Liver (tissue), 8 donors: ENCODE measurements at regions not wholly inside any gene's neighbourhood (a gene's known extent, or its start where the extent isn't known, plus 50 kb on each side); places are given as distances from the start of the nearest gene placed in this dataset.

Experiments used
- DNase-seq: peaks from one replicate; pipeline ENCODE4 v3.0.0-alpha.2; 2017; ENCODE audit warnings: low spot score
- H3K27ac ChIP-seq, 2 donors: one replicate each; pipeline ENCODE4 v1.7.0; 2013; ENCODE audit warnings: inconsistent platforms in 2 of 2, low read length in 2 of 2, control low read depth in 1 of 2, low read depth in 1 of 2, mild to moderate bottlenecking in 1 of 2
- H3K27me3 ChIP-seq, 4 donors: one replicate each; pipeline versions ENCODE4 v1.6.1 to v1.7.0; 2013; ENCODE audit warnings: low read length in 3 of 4, inconsistent platforms in 1 of 4, mild to moderate bottlenecking in 1 of 4, moderate library complexity in 1 of 4; ENCODE audit not compliant: control insufficient read depth in 4 of 4, insufficient read depth in 4 of 4
- H3K36me3 ChIP-seq, 4 donors: one replicate each; pipeline versions ENCODE4 v1.6.1 to v1.7.0; 2013; ENCODE audit warnings: low read length in 3 of 4, mild to moderate bottlenecking in 3 of 4, low read depth in 1 of 4, moderate library complexity in 1 of 4; ENCODE audit not compliant: control insufficient read depth in 4 of 4, insufficient read depth in 3 of 4
- H3K4me1 ChIP-seq, 4 donors: one replicate each; pipeline versions ENCODE4 v1.6.1 to v1.7.0; 2013; ENCODE audit warnings: low read length in 3 of 4, mild to moderate bottlenecking in 3 of 4, moderate library complexity in 1 of 4; ENCODE audit not compliant: control insufficient read depth in 4 of 4, insufficient read depth in 4 of 4
- H3K4me3 ChIP-seq, 3 donors: one replicate each; pipeline versions ENCODE4 v1.6.1 to v1.7.0; 2013; ENCODE audit warnings: low read length in 3 of 3, control low read depth in 1 of 3, low read depth in 1 of 3, mild to moderate bottlenecking in 1 of 3
- H3K9ac ChIP-seq, 2 donors: one replicate each; pipeline ENCODE4 v1.7.0; 2013; ENCODE audit warnings: low read length in 2 of 2, mild to moderate bottlenecking in 2 of 2, moderate library complexity in 2 of 2, control low read depth in 1 of 2, low read depth in 1 of 2
- H3K9me3 ChIP-seq, 4 donors: one replicate each; pipeline versions ENCODE4 v1.6.1 to v1.7.0; 2013; ENCODE audit warnings: low read length in 3 of 4; ENCODE audit not compliant: control insufficient read depth in 4 of 4
- ATF3 ChIP-seq: IDR thresholded peaks from 2 replicates; pipeline ENCODE4 v1.6.1; 2016; ENCODE audit warnings: antibody characterized with exemption
- CTCF ChIP-seq: fragments of 150-350 bp; IDR thresholded peaks from 2 replicates; pipeline ENCODE4 v1.5.1; 2017; ENCODE audit warnings: improper control_type of control experiment, low read depth, low read length; ENCODE audit not compliant: missing input control
- EGR1 ChIP-seq, 2 donors: IDR thresholded peaks; 2 replicates each; pipeline ENCODE4 v1.6.1; 2016 to 2018; ENCODE audit warnings: antibody characterized with exemption in 2 of 2, low read depth in 2 of 2
- FOXA1 ChIP-seq: IDR thresholded peaks from 2 replicates; pipeline ENCODE4 v1.6.1; 2016; ENCODE audit warnings: antibody characterized with exemption
- FOXA2 ChIP-seq: IDR thresholded peaks from 2 replicates; pipeline ENCODE4 v1.6.1; 2016; ENCODE audit warnings: antibody characterized with exemption
- GABPA ChIP-seq, 2 donors: IDR thresholded peaks in 1 of 2; conservative IDR thresholded peaks in 1 of 2; 2 replicates each; pipeline ENCODE4 v1.6.1; 2016; ENCODE audit warnings: antibody characterized with exemption in 2 of 2, mild to moderate bottlenecking in 1 of 2, moderate library complexity in 1 of 2
- HNF4A ChIP-seq, 2 donors: conservative IDR thresholded peaks; 2 replicates each; pipeline ENCODE4 v1.6.1; 2016; ENCODE audit warnings: antibody characterized with exemption in 2 of 2, mild to moderate bottlenecking in 2 of 2
- HNF4G ChIP-seq: IDR thresholded peaks from 2 replicates; pipeline ENCODE4 v1.6.1; 2016; ENCODE audit warnings: antibody characterized with exemption
- JUND ChIP-seq, 2 donors: IDR thresholded peaks; 2 replicates each; pipeline ENCODE4 v1.6.1; 2016; ENCODE audit warnings: antibody characterized with exemption in 2 of 2
- MAX ChIP-seq: IDR thresholded peaks from 2 replicates; pipeline ENCODE4 v1.6.1; 2016; ENCODE audit warnings: antibody characterized with exemption
- RAD21 ChIP-seq, 2 donors: IDR thresholded peaks; 2 replicates each; pipeline ENCODE4 v1.6.1; 2016; ENCODE audit warnings: antibody characterized with exemption in 2 of 2, mild to moderate bottlenecking in 2 of 2
- RXRA ChIP-seq, 2 donors: IDR thresholded peaks; 2 replicates each; pipeline ENCODE4 v1.6.1; 2017 to 2018; ENCODE audit warnings: antibody characterized with exemption in 2 of 2, mild to moderate bottlenecking in 1 of 2
- SP1 ChIP-seq: IDR thresholded peaks from 2 replicates; pipeline ENCODE4 v1.6.1; 2018; ENCODE audit warnings: antibody characterized with exemption, mild to moderate bottlenecking
- TAF1 ChIP-seq: conservative IDR thresholded peaks from 2 replicates; pipeline ENCODE4 v1.6.1; 2016; ENCODE audit warnings: antibody characterized with exemption, mild to moderate bottlenecking
- YY1 ChIP-seq: IDR thresholded peaks from 2 replicates; pipeline ENCODE4 v1.6.1; 2016; ENCODE audit warnings: antibody characterized with exemption, mild to moderate bottlenecking
- WGBS: extraction: QIAGEN DNeasy Blood & Tissue Kit; methylation state at CpG from one replicate; pipeline ENCODE4 v1.1.7; 2013; 5-methylcytosine and 5-hydroxymethylcytosine counted together
- TF ChIP-seq, protein P1 (sequence below): IDR thresholded peaks from 2 replicates; pipeline ENCODE4 v1.6.1; 2016; ENCODE audit warnings: antibody characterized with exemption, mild to moderate bottlenecking
- donor health status: healthy.
- donor health status: healthy.
- donor health status: healthy.
- donor health status: healthy.
- donor health status: healthy.

DNA sequence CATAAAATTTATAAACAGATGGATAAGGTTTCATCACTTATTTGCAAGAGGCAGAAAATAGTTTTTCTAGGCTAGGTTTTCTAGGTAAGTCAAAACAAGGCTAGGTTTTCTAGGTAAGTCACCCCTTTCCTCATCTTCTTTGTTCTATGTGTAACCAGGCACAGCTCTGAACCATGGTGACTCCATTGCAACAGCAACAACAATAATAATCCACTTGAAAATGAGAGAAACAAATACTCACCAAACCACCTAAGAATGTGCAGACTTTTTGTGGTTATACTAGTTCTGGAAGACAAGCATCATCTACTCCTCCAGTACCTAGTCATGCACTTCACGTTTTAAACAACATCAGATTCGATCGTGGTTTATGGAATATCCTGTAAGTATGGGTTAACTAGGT, 237.4 kb upstream of the ACVR2A start:
- Histone ChIP-seq H3K9me3 (no peaks in the 10 kb centered on the region), H3K27me3 (no peaks in the 10 kb centered on the region), H3K4me1 (no peaks in the 10 kb centered on the region), H3K36me3 (no peaks in the 10 kb centered on the region), H3K27ac (no peak overlapping the region), H3K9ac (no peak overlapping the region), H3K4me3 (no peak overlapping the region)
- 93% methylated on average over 3 of the region's 3 CpGs for WGBS
- no peak for DNase-seq
- TF ChIP-seq HNF4G (no peak), JUND (IDR thresholded peaks at IDR 0.05) (no peak), RXRA (IDR thresholded peaks at IDR 0.05) (no peak), FOXA1 (no peak), EGR1 (IDR thresholded peaks at IDR 0.05; ENCODE audit: low read depth in 2 of 2) (no peak)

DNA sequence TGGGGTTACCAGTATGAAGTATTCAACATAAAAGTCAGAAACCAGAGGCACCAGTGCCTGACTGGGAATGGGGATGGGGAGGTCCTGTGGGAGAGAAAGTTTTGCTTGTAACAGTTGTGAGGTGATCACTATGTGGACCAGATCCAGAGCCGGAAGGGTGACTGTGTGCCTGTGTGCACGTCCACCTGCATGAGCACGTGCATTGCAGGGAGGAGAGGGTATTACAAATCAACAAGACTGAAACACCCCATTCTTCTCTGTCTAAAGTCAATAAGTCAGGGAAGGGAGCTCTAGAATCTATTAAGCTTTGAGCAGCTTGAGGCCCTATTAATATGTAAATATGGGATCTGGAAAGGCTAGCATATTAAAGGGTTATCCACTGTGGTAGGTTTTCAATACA, 241.0 kb upstream of the ACVR2A start:
- WGBS = 83% methylated on average over 3 of the region's 3 CpGs

GRCh38 chr2:147603447-147603846, 241.4 kb upstream of the ACVR2A start:
- Histone ChIP-seq H3K27me3 (no peaks in the 10 kb centered on the region), H3K27ac (no peak overlapping the region), H3K9ac (no peak overlapping the region), H3K9me3 (peaks cover 0 to 2% (median 0%) of the 10 kb centered on the region in 4 donors), H3K4me3 (no peak overlapping the region), H3K36me3 (no peaks in the 10 kb centered on the region), H3K4me1 (no peaks in the 10 kb centered on the region)
- no peak for DNase-seq
- 90% methylated on average over 1 of the region's 1 CpG for WGBS
- TF ChIP-seq CTCF (no peak), SP1 (no peak), HNF4A (conservative IDR thresholded peaks at IDR 0.05) (no peak), TAF1 (no peak), RAD21 (IDR thresholded peaks at IDR 0.05) (no peak), YY1 (no peak), RXRA (IDR thresholded peaks at IDR 0.05) (no peak), GABPA (IDR thresholded peaks at IDR 0.05 in 1 of 2, conservative IDR thresholded peaks at IDR 0.05 in 1 of 2) (no peak), EGR1 (IDR thresholded peaks at IDR 0.05; ENCODE audit: low read depth in 2 of 2) (no peak), MAX (no peak), ATF3 (no peak)
- TF ChIP-seq, protein P1, sequence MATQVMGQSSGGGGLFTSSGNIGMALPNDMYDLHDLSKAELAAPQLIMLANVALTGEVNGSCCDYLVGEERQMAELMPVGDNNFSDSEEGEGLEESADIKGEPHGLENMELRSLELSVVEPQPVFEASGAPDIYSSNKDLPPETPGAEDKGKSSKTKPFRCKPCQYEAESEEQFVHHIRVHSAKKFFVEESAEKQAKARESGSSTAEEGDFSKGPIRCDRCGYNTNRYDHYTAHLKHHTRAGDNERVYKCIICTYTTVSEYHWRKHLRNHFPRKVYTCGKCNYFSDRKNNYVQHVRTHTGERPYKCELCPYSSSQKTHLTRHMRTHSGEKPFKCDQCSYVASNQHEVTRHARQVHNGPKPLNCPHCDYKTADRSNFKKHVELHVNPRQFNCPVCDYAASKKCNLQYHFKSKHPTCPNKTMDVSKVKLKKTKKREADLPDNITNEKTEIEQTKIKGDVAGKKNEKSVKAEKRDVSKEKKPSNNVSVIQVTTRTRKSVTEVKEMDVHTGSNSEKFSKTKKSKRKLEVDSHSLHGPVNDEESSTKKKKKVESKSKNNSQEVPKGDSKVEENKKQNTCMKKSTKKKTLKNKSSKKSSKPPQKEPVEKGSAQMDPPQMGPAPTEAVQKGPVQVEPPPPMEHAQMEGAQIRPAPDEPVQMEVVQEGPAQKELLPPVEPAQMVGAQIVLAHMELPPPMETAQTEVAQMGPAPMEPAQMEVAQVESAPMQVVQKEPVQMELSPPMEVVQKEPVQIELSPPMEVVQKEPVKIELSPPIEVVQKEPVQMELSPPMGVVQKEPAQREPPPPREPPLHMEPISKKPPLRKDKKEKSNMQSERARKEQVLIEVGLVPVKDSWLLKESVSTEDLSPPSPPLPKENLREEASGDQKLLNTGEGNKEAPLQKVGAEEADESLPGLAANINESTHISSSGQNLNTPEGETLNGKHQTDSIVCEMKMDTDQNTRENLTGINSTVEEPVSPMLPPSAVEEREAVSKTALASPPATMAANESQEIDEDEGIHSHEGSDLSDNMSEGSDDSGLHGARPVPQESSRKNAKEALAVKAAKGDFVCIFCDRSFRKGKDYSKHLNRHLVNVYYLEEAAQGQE = no peak

More for the DNA sequence above, 241.0 kb upstream of the ACVR2A start:
- no peak for DNase-seq
- no peak overlapping the region for H3K27ac ChIP-seq
- no peaks in the 10 kb centered on the region for H3K4me1 ChIP-seq
- H3K4me3 ChIP-seq = no peak overlapping the region
- H3K9ac ChIP-seq = no peak overlapping the region
- no peaks in the 10 kb centered on the region for H3K36me3 ChIP-seq
- H3K9me3 ChIP-seq = peaks cover 0 to 2% (median 0%) of the 10 kb centered on the region in 4 donors
- TF ChIP-seq FOXA1 = no peak
- TF ChIP-seq CTCF = no peak
- TF ChIP-seq FOXA2 = no peak
- TF ChIP-seq GABPA (IDR thresholded peaks at IDR 0.05 in 1 of 2, conservative IDR thresholded peaks at IDR 0.05 in 1 of 2) = no peak
- TF ChIP-seq ATF3 = no peak
- no peaks in the 10 kb centered on the region for H3K27me3 ChIP-seq
